ENCODE measurements at regions not wholly inside any gene's neighbourhood (a gene's known extent, or its start where the extent isn't known, plus 50 kb on each side); places are given as distances from the start of the nearest gene placed in this dataset.
A peak's percentile ranks its signal among the peaks of the same experiment; 100 is the strongest.

- ATAC-seq (ENCODE audit: low read depth in 2 of 2) = no peak
- peaks cover 0 to 9% (median 3%) of the 10 kb centered on the region in 7 donors for H3K9me3 Mint-ChIP-seq
- DNase-seq = no peak
- H3K4me1 Mint-ChIP-seq = peaks cover 6 to 10% (median 6%) of the 10 kb centered on the region in 3 donors
- H3K27me3 Mint-ChIP-seq = peaks cover 7 to 16% (median 8%) of the 10 kb centered on the region in 3 donors
- H3K36me3 Mint-ChIP-seq = no peaks in the 10 kb centered on the region
- no peak overlapping the region for H3K27ac Mint-ChIP-seq
- no peak overlapping the region for H3K4me3 Mint-ChIP-seq
Observed at GRCh38 chr12:124620606-124621295, 53.3 kb upstream of the NCOR2 start.

GRCh38 chr12:124618291-124618902, 51.0 kb upstream of the NCOR2 start:
- Mint-ChIP-seq H3K27me3 (peaks cover 7 to 16% (median 8%) of the 10 kb centered on the region in 3 donors), H3K27ac (peak overlapping the region in 1 of 6 donors; percentile 53), H3K36me3 (no peaks in the 10 kb centered on the region), H3K4me3 (peak overlapping the region in 1 of 8 donors; percentile 25), H3K9me3 (peaks cover 0 to 8% (median 4%) of the 10 kb centered on the region in 7 donors), H3K4me1 (peaks cover 6 to 10% (median 6%) of the 10 kb centered on the region in 3 donors)
- DNase-seq (no peak), ATAC-seq (ENCODE audit: low read depth in 2 of 2) (no peak)

GRCh38 chr12:124617615-124618014, 50.2 kb upstream of the NCOR2 start:
- H3K36me3 Mint-ChIP-seq = no peaks in the 10 kb centered on the region
- no peak for ATAC-seq (ENCODE audit: low read depth in 2 of 2)
- H3K9me3 Mint-ChIP-seq = peaks cover 0 to 7% (median 4%) of the 10 kb centered on the region in 7 donors
- peaks cover 6 to 10% (median 6%) of the 10 kb centered on the region in 3 donors for H3K4me1 Mint-ChIP-seq
- H3K27me3 Mint-ChIP-seq = peaks cover 7 to 13% (median 8%) of the 10 kb centered on the region in 3 donors
- no peak for DNase-seq
- no peak overlapping the region for H3K27ac Mint-ChIP-seq
- no peak overlapping the region for H3K4me3 Mint-ChIP-seq

Measured in naive B cell (primary cell).